Hepatocyte (in vitro differentiated cells): ENCODE measurements at regions not wholly inside any gene's neighbourhood (a gene's known extent, or its start where the extent isn't known, plus 50 kb on each side); places are given as distances from the start of the nearest gene placed in this dataset.

ENCODE experiments used
- DNase-seq: peaks from one replicate; pipeline ENCODE4 v3.0.0-alpha.2; 2016; ENCODE audit warnings: low spot score
- H2AFZ ChIP-seq: fragments of 200-600 bp; sonication (generic); 2 replicates; pipeline ENCODE4 v1.6.0; 2016; ENCODE audit warnings: antibody characterized with exemption, mild to moderate bottlenecking
- H3K27ac ChIP-seq: fragments of 200-600 bp; sonication (generic); 2 replicates; pipeline ENCODE4 v1.5.1; 2016; ENCODE audit warnings: mild to moderate bottlenecking
- H3K27me3 ChIP-seq: fragments of 200-600 bp; sonication (generic); 2 replicates; pipeline ENCODE4 v1.6.1; 2016
- H3K36me3 ChIP-seq: fragments of 200-600 bp; sonication (generic); replicated peaks from 2 replicates; pipeline ENCODE4 v1.5.1; 2016; ENCODE audit warnings: low read depth; ENCODE audit not compliant: insufficient read depth
- H3K4me1 ChIP-seq: fragments of 200-600 bp; sonication (generic); 2 replicates; pipeline ENCODE4 v1.5.1; 2016; ENCODE audit warnings: mild to moderate bottlenecking, moderate library complexity; ENCODE audit not compliant: insufficient read depth
- H3K4me2 ChIP-seq: fragments of 200-600 bp; sonication (generic); 2 replicates; pipeline ENCODE4 v1.6.0; 2016
- H3K4me3 ChIP-seq: fragments of 200-600 bp; sonication (generic); 2 replicates; pipeline ENCODE4 v1.5.1; 2016; ENCODE audit warnings: mild to moderate bottlenecking
- H3K79me2 ChIP-seq: fragments of 200-600 bp; sonication (generic); 2 replicates; pipeline ENCODE4 v1.6.0; 2017; ENCODE audit warnings: mild to moderate bottlenecking
- H3K9me2 ChIP-seq: fragments of 200-600 bp; sonication (generic); replicated peaks from 2 replicates; pipeline ENCODE4 v1.6.0; 2017; ENCODE audit warnings: mild to moderate bottlenecking; ENCODE audit not compliant: insufficient read depth
- H3K9me3 ChIP-seq: fragments of 200-600 bp; sonication (generic); 2 replicates; pipeline ENCODE4 v1.5.1; 2016; ENCODE audit warnings: low read depth, mild to moderate bottlenecking
- H4K20me1 ChIP-seq: fragments of 200-600 bp; sonication (generic); 2 replicates; pipeline ENCODE4 v1.6.0; 2016; ENCODE audit warnings: mild to moderate bottlenecking; ENCODE audit not compliant: insufficient read depth, poor library complexity, severe bottlenecking
- CTCF ChIP-seq: fragments of 200-600 bp; sonication (generic); IDR thresholded peaks from 2 replicates; pipeline ENCODE4 v1.5.1; 2016; ENCODE audit warnings: antibody characterized with exemption, mild to moderate bottlenecking; ENCODE audit not compliant: poor library complexity
- EZH2 ChIP-seq: fragments of 200-600 bp; sonication (generic); IDR thresholded peaks from 2 replicates; pipeline ENCODE4 v1.6.1; 2016; ENCODE audit warnings: antibody characterized with exemption, mild to moderate bottlenecking, borderline replicate concordance
- EZH2phosphoT487 ChIP-seq: fragments of 200-600 bp; sonication (generic); IDR thresholded peaks from one replicate; pipeline ENCODE4 v1.6.1; 2018; ENCODE audit warnings: antibody characterized with exemption, mild to moderate bottlenecking, low read depth, moderate library complexity; ENCODE audit not compliant: unreplicated experiment, severe bottlenecking
- WGBS: methylation state at CpG from one replicate; pipeline ENCODE4 v1.1.6; 2016; ENCODE audit warnings: low lambda C conversion rate; ENCODE audit errors: missing lambda C conversion rate; 5-methylcytosine and 5-hydroxymethylcytosine counted together

- Histone ChIP-seq H3K79me2 (no peaks in the 10 kb centered on the region), H3K36me3 (no peaks in the 10 kb centered on the region), H4K20me1 (no peaks in the 10 kb centered on the region), H3K4me1 (no peaks in the 10 kb centered on the region), H3K4me2 (no peak overlapping the region), H3K4me3 (no peak overlapping the region), H2AFZ (no peak overlapping the region), H3K27ac (no peak overlapping the region), H3K27me3 (no peaks in the 10 kb centered on the region), H3K9me3 (no peaks in the 10 kb centered on the region), H3K9me2 (no peaks in the 10 kb centered on the region)
- WGBS, result 89% methylated on average over 2 of the region's 2 CpGs
- no peak for DNase-seq
- TF ChIP-seq CTCF (no peak), EZH2phosphoT487 (no peak), EZH2 (no peak)
These were observed 100.4 kb upstream of the CDH18 start for GRCh38 chr5:20088361-20088760.

GRCh38 chr5:20087299-20087698, 99.3 kb upstream of the CDH18 start:
- H3K4me3 ChIP-seq, result no peak overlapping the region
- H3K4me1 ChIP-seq, result no peaks in the 10 kb centered on the region
- no peaks in the 10 kb centered on the region for H3K79me2 ChIP-seq
- TF ChIP-seq EZH2phosphoT487 (no peak), EZH2 (no peak), CTCF (no peak)
- DNase-seq, result no peak
- H3K9me2 ChIP-seq, result no peaks in the 10 kb centered on the region
- H3K9me3 ChIP-seq, result no peaks in the 10 kb centered on the region
- H3K27me3 ChIP-seq, result no peaks in the 10 kb centered on the region
- no peak overlapping the region for H2AFZ ChIP-seq
- H3K27ac ChIP-seq, result peak overlapping the region; percentile 44
- 52% methylated on average over 2 of the region's 2 CpGs for WGBS
- H3K4me2 ChIP-seq, result no peak overlapping the region
- no peaks in the 10 kb centered on the region for H4K20me1 ChIP-seq
- H3K36me3 ChIP-seq, result no peaks in the 10 kb centered on the region

- Histone ChIP-seq H3K4me1 (no peaks in the 10 kb centered on the region), H3K36me3 (no peaks in the 10 kb centered on the region), H3K27ac (no peak overlapping the region), H3K4me2 (no peak overlapping the region), H3K27me3 (no peaks in the 10 kb centered on the region), H2AFZ (no peak overlapping the region), H3K9me2 (no peaks in the 10 kb centered on the region), H3K4me3 (no peak overlapping the region), H4K20me1 (no peaks in the 10 kb centered on the region), H3K9me3 (no peaks in the 10 kb centered on the region), H3K79me2 (no peaks in the 10 kb centered on the region)
- no peak for TF ChIP-seq EZH2
- no peak for TF ChIP-seq EZH2phosphoT487
- no peak for TF ChIP-seq CTCF
- 71% methylated on average over 2 of the region's 2 CpGs for WGBS
- no peak for DNase-seq
These were observed 89.2 kb upstream of the CDH18 start for GRCh38 chr5:20077186-20077585.

GRCh38 chr5:20056933-20057332, 68.9 kb upstream of the CDH18 start:
- Histone ChIP-seq H3K4me2 (no peak overlapping the region), H3K9me3 (no peaks in the 10 kb centered on the region), H3K27ac (no peak overlapping the region), H3K4me1 (no peaks in the 10 kb centered on the region), H3K79me2 (no peaks in the 10 kb centered on the region), H3K27me3 (no peaks in the 10 kb centered on the region), H3K36me3 (no peaks in the 10 kb centered on the region), H3K4me3 (no peak overlapping the region), H4K20me1 (no peaks in the 10 kb centered on the region), H3K9me2 (no peaks in the 10 kb centered on the region), H2AFZ (no peak overlapping the region)
- no peak for DNase-seq
- TF ChIP-seq EZH2phosphoT487 (no peak), EZH2 (no peak), CTCF (no peak)
- 96% methylated on average over 5 of the region's 5 CpGs for WGBS
